ENCODE measurements at regions not wholly inside any gene's neighbourhood (a gene's known extent, or its start where the extent isn't known, plus 50 kb on each side); places are given as distances from the start of the nearest gene placed in this dataset.
"Not testable (repeated sequence)": the region's sequence is repeated elsewhere in the genome, so short reads cannot be mapped to it uniquely, and the experiment has no call there.

DNA sequence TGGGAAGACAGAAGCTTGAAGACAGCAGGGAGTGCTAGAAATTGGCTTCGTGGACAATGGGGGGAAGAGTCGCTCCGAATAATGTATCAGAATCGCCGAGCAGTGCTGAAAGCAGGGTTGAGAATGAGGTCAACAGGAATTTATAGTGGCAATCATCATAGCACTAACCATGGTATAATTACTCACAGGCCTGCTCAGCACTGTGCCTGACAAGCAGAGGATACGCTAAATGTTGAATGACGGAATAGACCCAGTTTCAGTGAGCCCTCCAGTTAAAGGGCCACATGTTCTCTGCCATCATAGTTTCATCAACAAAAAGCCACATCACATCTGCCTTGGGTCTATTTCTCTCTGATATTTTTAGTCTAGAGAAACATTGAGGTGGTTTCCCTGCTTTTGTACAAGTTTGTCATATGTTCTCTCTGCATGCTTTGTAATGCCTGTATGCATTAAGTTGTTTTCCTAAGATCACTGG is 130.3 kb upstream of the EGLN3 start:
- Mint-ChIP-seq H3K4me3 (ENCODE audit: unreplicated experiment) (no peak overlapping the region), H3K27ac (ENCODE audit: unreplicated experiment) (no peak overlapping the region), H3K4me1 (ENCODE audit: low read depth, unreplicated experiment) (peaks cover 7% of the 10 kb centered on the region), H3K9me3 (ENCODE audit: unreplicated experiment) (no peaks in the 10 kb centered on the region), H3K27me3 (ENCODE audit: unreplicated experiment) (no peaks in the 10 kb centered on the region), H3K36me3 (ENCODE audit: unreplicated experiment) (no peaks in the 10 kb centered on the region)
- TF ChIP-seq, protein P1, sequence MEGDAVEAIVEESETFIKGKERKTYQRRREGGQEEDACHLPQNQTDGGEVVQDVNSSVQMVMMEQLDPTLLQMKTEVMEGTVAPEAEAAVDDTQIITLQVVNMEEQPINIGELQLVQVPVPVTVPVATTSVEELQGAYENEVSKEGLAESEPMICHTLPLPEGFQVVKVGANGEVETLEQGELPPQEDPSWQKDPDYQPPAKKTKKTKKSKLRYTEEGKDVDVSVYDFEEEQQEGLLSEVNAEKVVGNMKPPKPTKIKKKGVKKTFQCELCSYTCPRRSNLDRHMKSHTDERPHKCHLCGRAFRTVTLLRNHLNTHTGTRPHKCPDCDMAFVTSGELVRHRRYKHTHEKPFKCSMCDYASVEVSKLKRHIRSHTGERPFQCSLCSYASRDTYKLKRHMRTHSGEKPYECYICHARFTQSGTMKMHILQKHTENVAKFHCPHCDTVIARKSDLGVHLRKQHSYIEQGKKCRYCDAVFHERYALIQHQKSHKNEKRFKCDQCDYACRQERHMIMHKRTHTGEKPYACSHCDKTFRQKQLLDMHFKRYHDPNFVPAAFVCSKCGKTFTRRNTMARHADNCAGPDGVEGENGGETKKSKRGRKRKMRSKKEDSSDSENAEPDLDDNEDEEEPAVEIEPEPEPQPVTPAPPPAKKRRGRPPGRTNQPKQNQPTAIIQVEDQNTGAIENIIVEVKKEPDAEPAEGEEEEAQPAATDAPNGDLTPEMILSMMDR (IDR thresholded peaks at IDR 0.05; ENCODE audit: partially characterized antibody, unreplicated experiment), result no peak
- DNase-seq, result no peak

DNA sequence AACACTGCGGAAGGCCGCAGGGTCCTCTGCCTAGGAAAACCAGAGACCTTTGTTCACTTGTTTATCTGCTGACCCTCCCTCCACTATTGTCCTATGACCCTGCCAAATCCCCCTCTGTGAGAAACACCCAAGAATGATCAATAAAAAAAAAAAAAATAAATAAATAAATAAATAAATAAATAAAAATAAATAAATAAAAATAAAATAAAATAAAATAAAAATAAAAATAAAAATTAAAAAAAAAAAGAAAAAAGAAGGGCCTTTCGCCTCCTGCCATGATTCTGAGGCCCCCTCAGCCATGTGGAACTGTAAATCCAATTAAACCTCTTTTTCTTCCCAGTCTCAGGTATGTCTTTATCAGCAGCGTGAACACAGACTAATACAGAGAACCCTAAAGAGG is 128.8 kb upstream of the EGLN3 start:
- not testable (repeated sequence) for H3K4me1 Mint-ChIP-seq (ENCODE audit: low read depth, unreplicated experiment); H3K36me3 Mint-ChIP-seq (ENCODE audit: unreplicated experiment); H3K27me3 Mint-ChIP-seq (ENCODE audit: unreplicated experiment); DNase-seq; H3K27ac Mint-ChIP-seq (ENCODE audit: unreplicated experiment); H3K9me3 Mint-ChIP-seq (ENCODE audit: unreplicated experiment); H3K4me3 Mint-ChIP-seq (ENCODE audit: unreplicated experiment)

DNA sequence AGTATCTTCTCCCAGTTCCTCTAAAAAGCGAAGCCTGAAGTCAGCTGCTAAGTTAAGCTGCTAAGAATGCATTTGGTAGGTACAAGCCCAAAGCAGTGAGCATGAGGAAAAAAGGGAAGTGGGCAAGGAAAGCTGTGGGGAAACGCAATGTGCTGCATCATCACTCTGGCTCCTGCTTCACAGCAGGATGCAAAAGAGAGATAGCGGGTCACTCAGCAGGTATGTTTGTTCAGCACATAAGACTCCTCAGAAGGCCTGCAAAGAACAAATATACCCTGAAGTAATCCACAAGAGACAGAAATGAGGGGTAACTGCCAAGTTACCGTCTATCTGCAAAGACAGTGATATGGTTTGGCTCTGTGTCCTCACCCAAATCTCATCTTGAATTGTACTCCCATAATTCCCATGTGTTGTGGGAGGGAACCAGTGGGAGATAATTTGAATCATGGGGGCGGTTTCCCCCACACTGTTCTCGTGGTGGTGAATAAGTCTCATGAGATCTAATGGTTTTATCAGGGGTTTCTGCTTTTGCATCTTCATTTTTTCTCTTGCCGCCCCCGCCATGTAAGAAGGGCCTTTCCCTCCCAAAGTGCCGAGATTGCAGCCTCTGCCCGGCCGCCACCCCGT is 127.4 kb upstream of the EGLN3 start:
- TF ChIP-seq, protein P1 (IDR thresholded peaks at IDR 0.05; ENCODE audit: partially characterized antibody, unreplicated experiment), result no peak
- peaks cover 1% of the 10 kb centered on the region for H3K9me3 Mint-ChIP-seq (ENCODE audit: unreplicated experiment)
- no peak overlapping the region for H3K27ac Mint-ChIP-seq (ENCODE audit: unreplicated experiment)
- H3K36me3 Mint-ChIP-seq (ENCODE audit: unreplicated experiment), result no peaks in the 10 kb centered on the region
- H3K27me3 Mint-ChIP-seq (ENCODE audit: unreplicated experiment), result no peaks in the 10 kb centered on the region
- no peak for DNase-seq
- H3K4me1 Mint-ChIP-seq (ENCODE audit: low read depth, unreplicated experiment), result peaks cover 7% of the 10 kb centered on the region
- H3K4me3 Mint-ChIP-seq (ENCODE audit: unreplicated experiment), result no peak overlapping the region

DNA sequence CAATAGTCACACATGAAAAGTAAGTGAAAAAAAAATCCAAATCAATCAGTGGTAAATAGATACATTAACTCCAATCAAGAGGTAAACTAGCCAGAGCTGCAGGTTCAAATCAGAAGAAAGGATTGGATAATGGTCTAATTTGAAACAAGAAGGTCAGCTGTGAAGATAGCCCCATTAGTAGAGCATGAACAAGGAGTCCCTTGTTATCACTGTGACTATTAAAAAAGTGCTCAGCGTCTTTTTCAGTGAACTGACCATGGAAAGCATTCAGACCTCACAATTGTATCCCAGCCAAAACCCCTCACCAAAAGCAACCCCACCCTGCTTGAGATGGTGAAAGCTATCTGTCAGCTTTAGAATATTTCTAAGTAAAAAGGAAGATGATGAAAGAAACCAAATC is 125.0 kb upstream of the EGLN3 start:
- no peaks in the 10 kb centered on the region for H3K36me3 Mint-ChIP-seq (ENCODE audit: unreplicated experiment)
- no peak overlapping the region for H3K4me3 Mint-ChIP-seq (ENCODE audit: unreplicated experiment)
- no peaks in the 10 kb centered on the region for H3K27me3 Mint-ChIP-seq (ENCODE audit: unreplicated experiment)
- no peak for DNase-seq
- TF ChIP-seq, protein P1 (IDR thresholded peaks at IDR 0.05; ENCODE audit: partially characterized antibody, unreplicated experiment), result no peak
- peaks cover 3% of the 10 kb centered on the region for H3K4me1 Mint-ChIP-seq (ENCODE audit: low read depth, unreplicated experiment)
- no peak overlapping the region for H3K27ac Mint-ChIP-seq (ENCODE audit: unreplicated experiment)
- peaks cover 1% of the 10 kb centered on the region for H3K9me3 Mint-ChIP-seq (ENCODE audit: unreplicated experiment)

DNA sequence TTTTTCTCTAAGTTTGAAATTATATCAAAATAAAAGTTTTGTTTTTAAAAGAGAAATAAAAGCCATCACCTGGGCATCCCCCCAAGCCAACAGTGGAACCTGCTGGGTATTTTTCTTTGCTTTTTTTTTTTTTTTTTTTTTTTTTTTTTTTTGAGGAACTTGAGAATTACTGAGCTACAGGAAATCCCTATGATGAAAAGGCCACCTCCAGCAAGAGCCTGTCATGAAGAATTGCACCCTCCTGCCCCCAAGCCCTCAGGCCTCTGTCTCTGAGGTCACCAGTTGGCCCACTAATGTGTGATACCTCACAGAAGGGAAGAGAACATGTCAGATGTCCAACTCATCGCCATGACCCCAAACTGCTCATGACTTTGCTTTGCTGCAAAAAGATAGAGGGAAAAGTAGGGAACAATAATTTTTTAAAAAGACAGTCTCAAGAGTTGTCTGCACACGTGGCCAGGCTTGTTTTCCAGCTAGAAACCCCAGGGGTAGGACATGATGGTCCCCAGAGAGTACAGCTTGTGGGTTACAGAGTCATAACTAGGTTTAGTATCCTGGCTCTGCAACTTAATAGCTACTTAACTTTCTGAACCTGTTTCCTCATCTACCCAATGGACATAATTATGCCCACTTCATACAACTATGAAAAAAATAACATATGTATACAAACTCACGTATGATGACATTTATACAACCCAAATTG is 124.3 kb upstream of the EGLN3 start:
- Mint-ChIP-seq H3K36me3 (ENCODE audit: unreplicated experiment) (no peaks in the 10 kb centered on the region), H3K4me3 (ENCODE audit: unreplicated experiment) (no peak overlapping the region), H3K27me3 (ENCODE audit: unreplicated experiment) (no peaks in the 10 kb centered on the region), H3K9me3 (ENCODE audit: unreplicated experiment) (peaks cover 1% of the 10 kb centered on the region), H3K4me1 (ENCODE audit: low read depth, unreplicated experiment) (peaks cover 3% of the 10 kb centered on the region), H3K27ac (ENCODE audit: unreplicated experiment) (no peak overlapping the region)
- no peak for DNase-seq
- TF ChIP-seq, protein P1 (IDR thresholded peaks at IDR 0.05; ENCODE audit: partially characterized antibody, unreplicated experiment), result no peak
